ENCODE measurements at regions not wholly inside any gene's neighbourhood (a gene's known extent, or its start where the extent isn't known, plus 50 kb on each side); places are given as distances from the start of the nearest gene placed in this dataset.

- TF ChIP-seq EZH2 (IDR thresholded peaks at IDR 0.05; ENCODE audit: insufficient read depth, poor library complexity, severe bottlenecking), result no peak
- TF ChIP-seq EZH2phosphoT487 (IDR thresholded peaks at IDR 0.05; ENCODE audit: insufficient read depth, low read depth), result no peak
These were observed 122.6 kb downstream of the CNTN3 start for GRCh38 chr3:74491874-74492273.

Measured in GM23248 (cell line).